ENCODE measurements at regions not wholly inside any gene's neighbourhood (a gene's known extent, or its start where the extent isn't known, plus 50 kb on each side); places are given as distances from the start of the nearest gene placed in this dataset.

- Histone ChIP-seq H3K4ac (ENCODE audit: low read depth, low read length) (no peak overlapping the region), H3K4me3 (ENCODE audit: low read length) (no peak overlapping the region), H2BK15ac (replicated peaks; ENCODE audit: low read depth) (no peak overlapping the region), H3K9ac (ENCODE audit: low read length) (no peak overlapping the region), H3K36me3 (ENCODE audit: control insufficient read depth, insufficient read depth, low read length) (no peaks in the 10 kb centered on the region), H2BK5ac (ENCODE audit: low read length) (no peak overlapping the region), H3K27me3 (ENCODE audit: insufficient read depth, low read length, poor library complexity) (no peaks in the 10 kb centered on the region), H2BK120ac (ENCODE audit: low read depth, low read length) (no peak overlapping the region), H4K5ac (ENCODE audit: low read length) (no peak overlapping the region), H3K23ac (ENCODE audit: low read length) (no peak overlapping the region), H3K79me1 (ENCODE audit: low read length) (no peaks in the 10 kb centered on the region), H3K79me2 (ENCODE audit: control insufficient read depth, insufficient read depth, low read length) (no peaks in the 10 kb centered on the region), H3K4me1 (ENCODE audit: control insufficient read depth, low read depth, low read length) (no peaks in the 10 kb centered on the region), H2AK5ac (ENCODE audit: low read length) (no peak overlapping the region), H3K18ac (ENCODE audit: low read length) (no peak overlapping the region), H3K4me2 (ENCODE audit: low read length) (no peak overlapping the region), H4K8ac (ENCODE audit: low read depth, low read length) (no peak overlapping the region), H3K27ac (ENCODE audit: low read depth, low read length) (no peak overlapping the region), H3K56ac (ENCODE audit: low read length) (no peak overlapping the region)
- DNase-seq, result no peak
Observed at GRCh38 chr15:95511671-95512070, 818.8 kb upstream of the NR2F2 start.

- no peaks in the 10 kb centered on the region for H3K27me3 ChIP-seq (ENCODE audit: insufficient read depth, low read length, poor library complexity)
- no peak overlapping the region for H3K18ac ChIP-seq (ENCODE audit: low read length)
- H3K9ac ChIP-seq (ENCODE audit: low read length), result no peak overlapping the region
- no peak overlapping the region for H2BK15ac ChIP-seq (replicated peaks; ENCODE audit: low read depth)
- H3K36me3 ChIP-seq (ENCODE audit: control insufficient read depth, insufficient read depth, low read length), result no peaks in the 10 kb centered on the region
- no peak overlapping the region for H3K23ac ChIP-seq (ENCODE audit: low read length)
- no CpG with 5 or more reads among the region's 2 CpGs for WGBS (ENCODE audit: extremely low coverage, insufficient coverage, low lambda C conversion rate)
- no peak overlapping the region for H3K4me3 ChIP-seq (ENCODE audit: low read length)
- no peak overlapping the region for H2BK120ac ChIP-seq (ENCODE audit: low read depth, low read length)
- H3K4ac ChIP-seq (ENCODE audit: low read depth, low read length), result no peak overlapping the region
- no peaks in the 10 kb centered on the region for H3K79me1 ChIP-seq (ENCODE audit: low read length)
- H3K27ac ChIP-seq (ENCODE audit: low read depth, low read length), result no peak overlapping the region
- H2BK5ac ChIP-seq (ENCODE audit: low read length), result no peak overlapping the region
- no peaks in the 10 kb centered on the region for H3K79me2 ChIP-seq (ENCODE audit: control insufficient read depth, insufficient read depth, low read length)
- no peaks in the 10 kb centered on the region for H3K4me1 ChIP-seq (ENCODE audit: control insufficient read depth, low read depth, low read length)
- H4K8ac ChIP-seq (ENCODE audit: low read depth, low read length), result no peak overlapping the region
- no peak overlapping the region for H3K56ac ChIP-seq (ENCODE audit: low read length)
- H2AK5ac ChIP-seq (ENCODE audit: low read length), result no peak overlapping the region
- no peak for DNase-seq
- no peak overlapping the region for H4K5ac ChIP-seq (ENCODE audit: low read length)
- no peak overlapping the region for H3K4me2 ChIP-seq (ENCODE audit: low read length)
Observed at GRCh38 chr15:95512906-95513305, 817.6 kb upstream of the NR2F2 start.

GRCh38 chr15:95519887-95520286, 810.6 kb upstream of the NR2F2 start:
- Histone ChIP-seq H3K27ac (ENCODE audit: low read depth, low read length) (no peak overlapping the region), H3K4me3 (ENCODE audit: low read length) (no peak overlapping the region), H2BK15ac (replicated peaks; ENCODE audit: low read depth) (no peak overlapping the region), H2AK5ac (ENCODE audit: low read length) (no peak overlapping the region), H4K5ac (ENCODE audit: low read length) (no peak overlapping the region), H3K79me1 (ENCODE audit: low read length) (no peaks in the 10 kb centered on the region), H2BK5ac (ENCODE audit: low read length) (no peak overlapping the region), H3K9ac (ENCODE audit: low read length) (no peak overlapping the region), H2BK120ac (ENCODE audit: low read depth, low read length) (no peak overlapping the region), H3K79me2 (ENCODE audit: control insufficient read depth, insufficient read depth, low read length) (no peaks in the 10 kb centered on the region), H3K36me3 (ENCODE audit: control insufficient read depth, insufficient read depth, low read length) (no peaks in the 10 kb centered on the region), H3K56ac (ENCODE audit: low read length) (no peak overlapping the region), H3K27me3 (ENCODE audit: insufficient read depth, low read length, poor library complexity) (no peaks in the 10 kb centered on the region), H3K4me2 (ENCODE audit: low read length) (no peak overlapping the region), H4K8ac (ENCODE audit: low read depth, low read length) (no peak overlapping the region), H3K23ac (ENCODE audit: low read length) (no peak overlapping the region), H3K4me1 (ENCODE audit: control insufficient read depth, low read depth, low read length) (no peaks in the 10 kb centered on the region), H3K18ac (ENCODE audit: low read length) (no peak overlapping the region), H3K4ac (ENCODE audit: low read depth, low read length) (no peak overlapping the region)
- DNase-seq, result no peak
- no CpG with 5 or more reads among the region's 11 CpGs for WGBS (ENCODE audit: extremely low coverage, insufficient coverage, low lambda C conversion rate)

GRCh38 chr15:95520511-95520910, 810.0 kb upstream of the NR2F2 start:
- no peak overlapping the region for H2BK15ac ChIP-seq (replicated peaks; ENCODE audit: low read depth)
- H3K4me2 ChIP-seq (ENCODE audit: low read length), result no peak overlapping the region
- no peak overlapping the region for H4K8ac ChIP-seq (ENCODE audit: low read depth, low read length)
- H3K36me3 ChIP-seq (ENCODE audit: control insufficient read depth, insufficient read depth, low read length), result no peaks in the 10 kb centered on the region
- WGBS (ENCODE audit: extremely low coverage, insufficient coverage, low lambda C conversion rate), result 100% methylated on average over 1 of the region's 2 CpGs
- H3K27me3 ChIP-seq (ENCODE audit: insufficient read depth, low read length, poor library complexity), result no peaks in the 10 kb centered on the region
- H3K79me2 ChIP-seq (ENCODE audit: control insufficient read depth, insufficient read depth, low read length), result no peaks in the 10 kb centered on the region
- no peak overlapping the region for H3K23ac ChIP-seq (ENCODE audit: low read length)
- H3K79me1 ChIP-seq (ENCODE audit: low read length), result no peaks in the 10 kb centered on the region
- no peak overlapping the region for H4K5ac ChIP-seq (ENCODE audit: low read length)
- no peak overlapping the region for H3K27ac ChIP-seq (ENCODE audit: low read depth, low read length)
- H2BK120ac ChIP-seq (ENCODE audit: low read depth, low read length), result no peak overlapping the region
- no peak overlapping the region for H2BK5ac ChIP-seq (ENCODE audit: low read length)
- H3K4me3 ChIP-seq (ENCODE audit: low read length), result no peak overlapping the region
- no peak overlapping the region for H3K4ac ChIP-seq (ENCODE audit: low read depth, low read length)
- H3K56ac ChIP-seq (ENCODE audit: low read length), result no peak overlapping the region
- H3K4me1 ChIP-seq (ENCODE audit: control insufficient read depth, low read depth, low read length), result no peaks in the 10 kb centered on the region
- DNase-seq, result no peak
- no peak overlapping the region for H3K18ac ChIP-seq (ENCODE audit: low read length)
- no peak overlapping the region for H3K9ac ChIP-seq (ENCODE audit: low read length)
- H2AK5ac ChIP-seq (ENCODE audit: low read length), result no peak overlapping the region

- WGBS (ENCODE audit: extremely low coverage, insufficient coverage, low lambda C conversion rate), result no CpG with 5 or more reads among the region's 4 CpGs
- no peak overlapping the region for H3K9ac ChIP-seq (ENCODE audit: low read length)
- no peaks in the 10 kb centered on the region for H3K36me3 ChIP-seq (ENCODE audit: control insufficient read depth, insufficient read depth, low read length)
- no peak overlapping the region for H2BK15ac ChIP-seq (replicated peaks; ENCODE audit: low read depth)
- no peak overlapping the region for H2AK5ac ChIP-seq (ENCODE audit: low read length)
- no peak overlapping the region for H3K4me3 ChIP-seq (ENCODE audit: low read length)
- H3K56ac ChIP-seq (ENCODE audit: low read length), result no peak overlapping the region
- DNase-seq, result no peak
- no peak overlapping the region for H3K4ac ChIP-seq (ENCODE audit: low read depth, low read length)
- no peak overlapping the region for H3K4me2 ChIP-seq (ENCODE audit: low read length)
- H4K5ac ChIP-seq (ENCODE audit: low read length), result no peak overlapping the region
- H3K27me3 ChIP-seq (ENCODE audit: insufficient read depth, low read length, poor library complexity), result no peaks in the 10 kb centered on the region
- H3K79me2 ChIP-seq (ENCODE audit: control insufficient read depth, insufficient read depth, low read length), result no peaks in the 10 kb centered on the region
- no peaks in the 10 kb centered on the region for H3K4me1 ChIP-seq (ENCODE audit: control insufficient read depth, low read depth, low read length)
- no peak overlapping the region for H2BK5ac ChIP-seq (ENCODE audit: low read length)
- no peak overlapping the region for H3K23ac ChIP-seq (ENCODE audit: low read length)
- no peak overlapping the region for H4K8ac ChIP-seq (ENCODE audit: low read depth, low read length)
- no peaks in the 10 kb centered on the region for H3K79me1 ChIP-seq (ENCODE audit: low read length)
- H3K18ac ChIP-seq (ENCODE audit: low read length), result no peak overlapping the region
- no peak overlapping the region for H2BK120ac ChIP-seq (ENCODE audit: low read depth, low read length)
- H3K27ac ChIP-seq (ENCODE audit: low read depth, low read length), result no peak overlapping the region
Observed at GRCh38 chr15:95520922-95521321, 809.6 kb upstream of the NR2F2 start.

GRCh38 chr15:95522533-95522932, 808.0 kb upstream of the NR2F2 start:
- Histone ChIP-seq H2AK5ac (ENCODE audit: low read length) (no peak overlapping the region), H3K27me3 (ENCODE audit: insufficient read depth, low read length, poor library complexity) (no peaks in the 10 kb centered on the region), H3K18ac (ENCODE audit: low read length) (no peak overlapping the region), H3K79me2 (ENCODE audit: control insufficient read depth, insufficient read depth, low read length) (no peaks in the 10 kb centered on the region), H3K4me1 (ENCODE audit: control insufficient read depth, low read depth, low read length) (no peaks in the 10 kb centered on the region), H4K8ac (ENCODE audit: low read depth, low read length) (no peak overlapping the region), H3K56ac (ENCODE audit: low read length) (no peak overlapping the region), H3K9ac (ENCODE audit: low read length) (no peak overlapping the region), H4K5ac (ENCODE audit: low read length) (no peak overlapping the region), H3K4ac (ENCODE audit: low read depth, low read length) (no peak overlapping the region), H3K23ac (ENCODE audit: low read length) (no peak overlapping the region), H3K27ac (ENCODE audit: low read depth, low read length) (no peak overlapping the region), H3K79me1 (ENCODE audit: low read length) (no peaks in the 10 kb centered on the region), H3K4me3 (ENCODE audit: low read length) (no peak overlapping the region), H2BK5ac (ENCODE audit: low read length) (no peak overlapping the region), H3K36me3 (ENCODE audit: control insufficient read depth, insufficient read depth, low read length) (no peaks in the 10 kb centered on the region), H2BK120ac (ENCODE audit: low read depth, low read length) (no peak overlapping the region), H2BK15ac (replicated peaks; ENCODE audit: low read depth) (no peak overlapping the region), H3K4me2 (ENCODE audit: low read length) (no peak overlapping the region)
- no peak for DNase-seq
- WGBS (ENCODE audit: extremely low coverage, insufficient coverage, low lambda C conversion rate), result no CpG with 5 or more reads among the region's 3 CpGs
